Stimulated activated naive CD4-positive, alpha-beta T cell treated with Interleukin-2 at 50 U/mL for 16 hours (primary cell): ENCODE measurements at regions not wholly inside any gene's neighbourhood (a gene's known extent, or its start where the extent isn't known, plus 50 kb on each side); places are given as distances from the start of the nearest gene placed in this dataset.
"Not testable (repeated sequence)": the region's sequence is repeated elsewhere in the genome, so short reads cannot be mapped to it uniquely, and the experiment has no call there.

ENCODE experiments used
- DNase-seq: peaks from one replicate; lab custom pipeline; 2025; lab: John Stamatoyannopoulos, UW

DNA sequence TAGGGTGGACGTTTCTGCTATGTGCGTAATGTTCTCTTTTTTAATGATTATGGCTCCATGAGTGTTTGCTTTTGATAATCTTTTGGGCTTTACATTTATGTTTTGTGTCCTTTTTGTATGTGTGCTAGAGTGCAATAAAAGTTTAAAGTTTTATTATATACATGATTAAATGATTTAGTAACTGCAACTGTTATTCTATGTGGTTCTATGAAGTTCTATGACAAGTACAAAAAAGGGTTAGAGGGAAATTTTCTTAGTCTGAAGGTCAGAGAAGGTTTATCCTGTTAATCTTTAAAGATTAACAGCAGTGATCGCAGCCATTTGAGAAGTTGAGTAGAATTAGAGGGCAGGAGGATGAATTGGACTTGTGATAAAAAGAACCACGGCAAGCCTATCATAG, 386.4 kb upstream of the CHRM3 start:
- no peak for DNase-seq

DNA sequence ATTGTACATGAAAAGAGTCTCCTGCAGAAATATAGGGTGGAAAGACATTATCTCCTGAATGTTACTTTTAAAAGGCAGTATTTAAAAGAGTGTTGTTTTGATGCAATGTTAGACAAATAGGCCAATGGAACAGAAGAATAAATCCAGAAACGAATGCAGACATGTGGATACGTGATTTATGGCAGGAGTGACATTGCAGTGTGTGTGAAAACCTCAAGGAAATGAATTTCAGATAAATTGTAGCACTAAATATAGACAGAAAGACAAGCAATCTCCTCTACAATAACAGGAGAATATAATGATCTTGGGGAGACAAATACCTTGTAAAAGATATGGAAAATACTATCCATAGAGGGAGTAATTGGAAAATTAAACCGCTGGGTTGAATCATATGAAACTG, 387.8 kb upstream of the CHRM3 start:
- no peak for DNase-seq

DNA sequence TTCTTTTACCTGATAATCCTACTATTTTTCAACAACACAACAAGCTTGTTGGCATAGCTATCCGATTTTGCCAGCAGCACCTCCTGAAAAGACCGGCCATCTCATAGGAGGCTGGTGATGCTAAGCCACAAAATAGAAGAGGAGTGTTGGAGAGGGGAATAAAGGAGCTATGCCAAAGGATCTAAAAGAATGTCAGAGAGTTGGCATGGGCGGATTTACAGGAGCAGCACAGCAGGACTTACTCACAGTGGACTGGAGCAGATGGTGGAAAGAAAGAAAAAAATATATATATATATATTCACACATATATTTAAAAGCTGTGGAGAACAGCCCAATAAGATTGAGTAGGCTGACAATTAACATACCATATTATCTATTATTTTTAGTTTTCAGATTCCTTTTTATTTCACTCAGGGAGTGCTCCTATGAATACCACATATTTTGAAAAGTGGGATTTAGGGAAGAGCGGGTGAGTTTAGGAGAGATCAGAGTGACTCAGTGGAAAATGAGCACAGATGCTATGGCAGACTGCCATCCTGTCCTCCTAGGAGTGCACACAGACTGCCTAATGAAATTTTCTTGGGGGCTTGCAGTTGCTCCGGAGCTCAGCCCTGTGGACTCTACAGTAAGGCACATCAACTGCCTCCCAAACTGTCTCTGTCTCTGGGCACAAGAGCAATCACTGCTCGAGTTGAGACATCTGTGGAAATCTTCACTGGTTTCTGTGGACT, 394.4 kb upstream of the CHRM3 start:
- DNase-seq: no peak

DNA sequence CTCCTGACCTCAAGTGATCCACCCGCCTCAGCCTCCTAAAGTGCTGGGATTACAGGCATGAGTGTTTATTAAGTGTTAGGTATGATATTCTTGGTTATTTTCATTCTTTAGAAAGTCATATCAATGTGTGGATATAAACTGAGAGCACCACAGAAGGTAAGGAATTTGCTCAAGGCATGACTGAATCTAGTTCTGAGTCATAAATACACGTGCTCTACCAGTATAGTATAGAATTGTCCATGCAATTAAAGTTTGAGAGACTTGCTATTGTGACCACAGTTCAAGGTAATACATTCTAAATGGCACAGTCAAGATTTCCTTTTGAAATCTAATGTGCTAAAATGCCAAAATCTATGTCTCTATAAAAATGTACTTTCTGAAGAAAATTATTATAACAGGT, 401.1 kb upstream of the CHRM3 start:
- no peak for DNase-seq

DNA sequence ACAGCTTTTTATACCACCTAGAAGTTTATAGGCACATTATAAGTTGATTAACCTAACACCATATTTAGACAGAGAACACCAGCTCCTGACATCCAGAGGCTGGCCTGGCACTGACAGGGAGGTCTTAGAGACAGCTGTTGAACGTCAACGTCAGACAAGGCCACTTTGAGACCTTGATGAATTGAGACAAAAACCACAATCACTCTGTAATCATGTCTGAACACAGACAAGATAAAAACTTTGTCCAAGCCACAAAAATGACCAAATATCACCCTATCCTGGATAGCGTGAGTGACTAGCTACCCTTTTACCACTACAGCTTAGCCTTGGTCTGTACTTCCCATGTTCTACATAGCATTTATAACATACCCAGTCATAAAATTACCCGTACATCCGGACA, 403.6 kb upstream of the CHRM3 start:
- DNase-seq: no peak

DNA sequence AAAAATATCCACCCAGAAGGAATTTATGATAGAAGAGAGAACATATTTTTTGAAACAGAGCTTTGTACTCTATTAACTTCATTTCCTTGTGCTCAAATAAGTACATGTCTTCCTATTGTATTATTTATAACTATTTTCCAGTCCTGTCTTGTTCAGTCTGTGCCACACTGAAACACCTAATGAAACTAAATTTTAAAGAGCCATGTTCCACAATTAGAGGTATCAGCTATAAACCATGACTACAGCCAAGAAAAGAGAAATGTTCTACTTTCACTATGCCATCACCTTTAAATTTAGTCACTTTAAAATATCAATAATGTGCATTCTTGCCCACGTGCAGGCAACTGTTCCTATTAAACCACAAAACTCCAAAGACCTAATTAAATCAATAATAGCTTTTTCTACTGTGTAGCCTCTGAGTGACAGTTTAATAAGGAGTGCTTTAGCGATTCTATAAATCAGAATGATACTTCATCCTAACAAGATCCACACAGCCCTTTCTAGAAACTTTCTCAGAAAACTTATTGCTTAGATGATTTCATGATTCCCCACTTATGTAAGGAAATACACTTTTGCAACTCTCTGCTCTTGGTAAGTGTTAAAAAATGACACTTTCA, 404.9 kb upstream of the CHRM3 start:
- no peak for DNase-seq

DNA sequence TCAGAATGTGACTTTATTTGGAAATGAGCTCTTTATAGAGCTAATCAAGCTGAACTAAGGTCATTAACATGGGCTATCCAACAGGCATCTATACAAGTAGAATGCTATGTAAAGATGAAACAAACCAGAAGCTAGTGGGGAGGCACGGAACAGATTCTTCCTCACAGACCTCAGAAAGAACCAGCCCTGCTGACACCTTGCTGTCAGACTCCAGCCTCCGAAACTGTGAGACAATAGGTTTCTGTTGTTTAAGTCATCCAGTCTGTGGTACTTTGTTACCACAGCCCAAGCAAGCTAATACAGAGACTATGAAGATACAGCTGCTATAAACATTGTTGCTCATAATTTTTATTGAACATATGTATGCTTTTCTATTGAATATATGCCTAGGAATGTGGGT, 406.3 kb upstream of the CHRM3 start:
- DNase-seq: no peak

DNA sequence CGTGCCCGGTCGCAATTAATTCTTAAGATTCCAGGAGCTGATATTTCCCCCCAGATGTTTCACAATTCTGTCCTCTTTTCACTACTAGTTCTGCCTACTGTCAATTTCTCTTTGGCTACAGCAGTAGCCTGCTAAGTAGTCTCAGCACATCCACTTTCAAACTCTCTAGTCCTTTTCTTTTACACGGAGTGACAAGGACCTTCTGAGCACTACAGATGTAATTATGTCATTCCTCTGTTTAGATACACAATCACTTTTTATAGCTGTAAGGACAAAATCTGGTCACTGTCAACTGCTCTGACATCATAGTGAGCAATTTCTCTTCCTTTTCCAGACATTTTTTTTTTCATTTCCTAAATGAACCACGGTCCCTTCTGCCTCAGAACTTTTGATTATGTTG, 421.7 kb upstream of the CHRM3 start:
- no peak for DNase-seq

DNA sequence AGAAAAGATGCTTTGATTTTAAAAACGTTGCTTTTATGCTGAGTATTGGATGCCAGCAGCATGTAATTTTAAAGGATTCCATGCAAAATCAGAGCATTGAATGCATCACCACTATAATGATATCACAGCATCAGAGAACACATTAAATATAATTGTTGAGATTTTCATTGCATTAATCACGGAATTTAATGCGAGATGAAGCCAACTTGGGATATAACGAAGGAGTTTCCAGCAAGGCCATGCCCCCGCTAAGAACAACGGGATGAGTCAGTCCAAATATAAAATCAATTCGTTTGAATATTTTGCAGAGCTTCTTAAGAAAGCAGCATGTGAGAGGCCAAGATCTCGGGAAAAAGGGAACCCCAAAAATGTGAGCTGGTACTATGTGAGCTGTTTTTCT, 423.4 kb upstream of the CHRM3 start:
- no peak for DNase-seq

DNA sequence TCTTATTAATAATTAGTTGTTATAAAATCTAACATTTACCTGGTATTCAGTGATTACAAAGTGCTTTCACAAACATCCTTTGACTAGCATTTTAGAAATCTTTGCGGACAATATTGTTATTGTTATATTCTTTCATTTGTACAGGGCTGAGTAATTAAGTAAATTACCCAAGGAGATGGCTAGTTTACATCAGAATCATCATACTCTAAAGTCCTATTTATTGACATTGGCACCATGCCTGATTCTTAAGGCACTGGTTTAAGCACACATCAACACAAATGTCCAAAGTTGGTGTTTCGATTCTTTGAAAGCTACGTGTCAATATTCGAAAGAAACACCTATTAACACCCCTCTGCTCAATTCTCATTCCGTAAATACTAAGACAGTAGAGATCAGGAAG, 424.6 kb upstream of the CHRM3 start:
- DNase-seq: no peak

DNA sequence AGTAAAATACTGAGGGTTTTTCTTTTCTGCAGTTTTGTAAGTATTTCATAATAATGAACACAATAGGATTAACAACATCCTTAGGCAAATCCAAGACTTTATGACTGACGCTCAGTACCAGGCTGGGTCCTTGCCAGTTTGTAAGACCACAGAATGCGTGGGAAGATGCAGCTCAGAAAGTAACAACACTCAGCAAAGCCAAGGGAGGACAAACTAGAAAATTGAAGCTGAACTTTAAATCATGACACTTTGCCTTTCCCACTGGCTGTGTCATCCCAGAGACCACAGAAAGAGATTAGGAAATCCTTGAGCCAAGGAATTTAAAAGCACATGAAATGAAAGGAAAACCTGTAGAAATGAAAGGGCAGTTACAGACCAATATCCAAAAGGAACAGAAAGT, 426.3 kb upstream of the CHRM3 start:
- no peak for DNase-seq

DNA sequence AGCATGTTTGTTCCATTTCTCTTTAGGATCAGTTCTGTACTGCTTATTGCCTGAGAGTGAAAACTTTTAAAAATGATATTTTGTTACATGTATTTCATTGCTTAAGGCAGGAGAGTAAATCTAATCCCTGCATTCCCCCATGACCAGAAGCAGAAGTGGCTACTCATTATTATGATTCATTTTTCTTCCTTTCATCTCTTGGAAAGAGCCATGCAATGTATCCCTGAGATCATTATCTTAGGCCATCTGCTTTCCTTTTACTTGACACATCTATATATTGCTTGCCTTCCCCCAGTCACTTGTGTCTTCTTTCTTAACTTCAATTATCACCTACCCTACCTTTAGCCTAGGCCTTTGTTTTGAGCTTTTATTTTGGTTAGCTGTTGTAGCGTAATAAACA, 430.4 kb upstream of the CHRM3 start:
- no peak for DNase-seq

DNA sequence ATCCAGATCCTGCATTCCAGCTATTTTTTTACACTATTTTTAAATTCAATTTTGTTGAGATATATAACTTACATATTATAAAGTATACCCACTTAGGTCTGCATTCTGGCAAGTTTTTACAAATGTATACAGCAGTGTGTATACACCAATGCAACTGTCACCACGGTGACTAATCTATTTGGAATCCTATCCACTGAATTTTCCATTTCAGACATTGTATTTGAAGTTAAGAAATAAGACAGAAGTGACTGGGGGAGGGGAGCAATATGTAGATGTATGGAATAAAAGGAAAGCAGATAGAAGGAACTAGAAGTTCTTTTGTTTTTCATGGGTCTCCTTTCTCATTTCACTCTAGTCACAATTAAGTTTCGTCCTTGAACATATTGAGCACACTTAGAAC, 431.5 kb upstream of the CHRM3 start:
- DNase-seq: no peak

DNA sequence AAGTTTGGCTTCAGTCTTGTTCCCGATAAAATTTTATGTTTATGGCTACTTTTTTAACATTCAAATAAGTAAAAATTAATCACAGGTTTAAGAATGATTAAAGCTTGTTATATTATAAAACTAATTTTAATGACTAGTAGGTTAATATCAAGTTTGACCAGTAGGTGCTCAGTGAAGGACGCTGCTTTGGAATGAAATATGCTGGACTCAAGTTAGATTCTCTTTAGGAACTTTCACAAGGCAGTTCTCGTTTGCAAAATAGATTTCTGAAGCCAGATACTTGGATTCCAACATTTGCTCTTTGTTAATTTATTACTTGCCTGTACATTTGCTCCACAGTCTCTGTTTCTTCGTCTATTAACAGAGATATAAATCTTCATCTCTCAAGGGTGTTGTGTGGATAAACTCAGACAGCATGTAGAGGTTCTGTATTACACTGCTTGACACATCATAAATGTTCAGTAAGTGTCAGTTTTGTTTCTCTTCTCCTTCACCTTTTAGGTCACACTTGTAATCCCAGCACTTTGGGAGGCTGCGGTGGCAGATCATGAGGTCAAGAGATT, 432.8 kb upstream of the CHRM3 start:
- no peak for DNase-seq

DNA sequence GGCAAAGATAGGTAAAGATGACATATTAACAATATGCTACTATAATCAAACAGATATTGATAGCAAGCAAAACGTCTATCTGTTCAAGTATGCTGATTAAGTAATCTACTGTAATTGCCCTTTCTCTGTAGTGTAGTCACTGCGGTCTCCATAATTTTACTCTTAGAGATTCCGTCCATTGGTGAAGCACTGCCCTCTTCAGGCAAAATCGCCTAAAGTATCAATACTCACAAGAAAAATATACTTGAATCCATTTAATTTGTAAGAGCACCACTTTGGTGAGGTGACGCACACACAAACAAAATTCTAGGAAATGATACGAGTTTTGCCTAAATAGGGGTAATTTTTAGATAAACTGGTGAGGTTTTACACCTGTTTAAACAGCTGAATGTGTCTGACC, 434.6 kb upstream of the CHRM3 start:
- DNase-seq: no peak

DNA sequence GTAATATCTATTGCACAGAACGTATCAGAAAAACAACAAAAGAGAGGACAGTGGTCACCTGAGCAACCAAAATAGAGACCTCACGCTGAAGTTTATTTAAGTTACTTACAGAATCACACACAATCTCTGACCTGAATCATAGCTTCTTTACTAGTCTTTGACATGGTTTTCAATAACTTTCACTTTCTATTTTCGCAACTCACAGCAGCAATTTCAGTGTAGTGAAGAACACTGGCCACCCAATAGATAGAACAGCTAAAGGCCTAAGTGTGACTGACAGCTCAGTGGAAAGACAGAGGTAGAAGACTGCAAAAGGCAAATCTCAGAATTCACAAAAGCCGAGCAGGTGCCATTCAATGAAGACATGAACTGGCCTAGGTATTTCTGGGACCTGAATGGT, 435.6 kb upstream of the CHRM3 start:
- no peak for DNase-seq

DNA sequence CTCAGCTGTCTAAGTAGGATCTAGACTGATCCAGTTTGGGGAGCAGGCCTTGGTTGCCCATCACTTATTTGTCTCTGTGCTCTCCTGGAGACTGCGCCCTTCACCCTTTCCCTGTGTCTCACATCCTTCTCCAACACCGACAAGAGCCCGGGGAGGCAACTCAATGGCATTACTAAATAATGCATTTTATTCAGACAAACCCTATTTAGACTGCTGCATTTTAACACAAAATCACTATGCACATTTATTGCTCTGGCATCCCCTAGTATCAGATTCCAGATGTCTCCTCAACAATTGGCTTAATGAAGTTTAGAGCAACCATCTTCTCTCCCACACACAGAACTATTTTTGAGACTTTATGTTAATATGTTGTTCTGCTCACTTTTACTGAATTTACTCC, 436.4 kb upstream of the CHRM3 start:
- no peak for DNase-seq

DNA sequence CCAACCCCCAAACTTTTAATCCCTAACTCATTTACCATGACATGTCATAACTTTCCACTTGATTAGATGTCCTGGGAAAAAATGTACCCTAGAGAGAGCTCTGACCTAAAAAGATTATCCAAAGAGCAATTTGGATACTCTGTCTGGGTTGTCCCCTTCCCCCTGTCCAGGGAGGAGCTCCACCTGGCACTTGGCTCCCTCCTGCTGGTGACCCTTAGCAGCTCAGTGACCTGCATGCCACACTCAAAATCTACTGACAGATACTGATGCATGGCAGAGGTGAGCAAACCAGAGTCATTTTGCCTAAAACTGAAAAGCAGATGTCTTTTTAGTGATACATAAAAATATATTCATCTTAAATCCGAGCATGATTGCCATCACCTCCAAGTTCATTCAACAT, 442.3 kb upstream of the CHRM3 start:
- DNase-seq: no peak

DNA sequence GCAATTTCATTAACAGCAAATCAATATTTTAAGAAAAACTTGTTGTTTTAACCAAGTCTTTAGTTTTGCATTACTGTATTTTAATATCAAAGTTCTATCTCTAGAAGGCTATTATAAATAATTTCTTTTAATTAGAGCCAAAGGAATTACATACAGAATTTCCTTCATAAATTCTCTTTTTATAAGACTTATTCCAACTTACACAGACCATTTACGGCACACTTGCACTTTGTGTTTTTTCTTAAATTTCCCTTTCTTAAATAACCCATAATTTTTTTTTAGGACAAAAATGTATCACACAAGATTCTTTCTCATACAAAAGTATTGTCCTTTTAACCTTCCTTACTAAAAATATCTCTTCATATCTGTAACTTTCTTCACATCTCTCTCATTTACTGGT, 458.5 kb upstream of the CHRM3 start:
- DNase-seq: no peak

DNA sequence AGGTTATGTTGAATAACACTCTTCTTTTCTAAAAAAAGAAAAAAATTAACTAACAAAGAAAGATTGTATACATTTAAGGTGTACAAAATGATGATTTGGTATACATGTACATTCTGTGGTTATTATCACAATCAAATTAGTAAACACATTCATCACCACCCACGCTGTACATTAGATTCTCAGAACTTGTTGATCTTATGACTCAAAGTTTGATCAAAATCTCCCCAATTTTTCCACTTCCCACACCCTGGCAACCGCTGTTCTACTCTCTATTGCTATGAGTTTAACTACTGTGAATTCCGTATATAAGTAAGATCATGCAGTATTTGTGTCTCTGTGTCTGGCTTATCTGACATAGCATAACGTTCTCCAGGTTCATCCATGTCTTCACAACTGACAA, 469.5 kb upstream of the CHRM3 start:
- DNase-seq: no peak

DNA sequence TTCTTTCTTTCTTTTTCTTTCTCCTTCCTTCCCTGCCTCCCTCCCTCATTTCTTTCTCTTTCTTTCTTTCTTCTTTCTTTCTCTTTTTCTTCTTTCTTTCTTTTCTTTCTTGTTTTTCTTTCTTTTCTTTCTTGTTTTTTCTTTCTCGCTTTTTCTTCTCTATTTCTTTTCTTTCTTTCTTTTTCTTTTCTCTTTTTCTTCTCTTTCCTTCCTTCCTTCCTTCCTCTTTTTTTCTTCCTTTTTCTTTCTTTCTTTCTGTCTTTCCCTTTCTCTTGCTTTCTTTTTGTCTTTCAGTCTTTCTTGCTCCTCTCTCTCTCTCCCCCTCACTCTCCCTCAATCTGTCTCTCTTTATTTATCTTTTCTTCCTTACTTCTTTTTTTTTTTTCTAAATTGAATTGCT, 472.0 kb upstream of the CHRM3 start:
- no peak for DNase-seq

DNA sequence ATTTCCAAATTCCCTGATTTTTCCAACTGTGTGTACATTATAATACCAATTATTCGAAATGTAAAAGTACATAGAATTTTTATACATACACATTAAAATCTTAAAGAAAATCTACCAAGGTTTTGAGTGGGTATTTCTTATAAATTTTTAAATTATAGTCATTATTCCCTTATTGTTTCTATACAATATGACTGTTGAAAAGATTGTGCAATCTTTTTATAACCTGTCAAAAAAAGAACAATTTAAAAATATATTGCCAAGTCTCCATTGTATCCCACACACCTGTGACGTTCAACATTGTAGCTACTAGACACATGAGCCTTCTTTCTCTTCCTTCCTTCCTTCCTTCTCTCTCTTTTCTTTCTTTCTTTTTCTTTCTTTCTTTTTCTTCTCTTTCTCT, 473.2 kb upstream of the CHRM3 start:
- DNase-seq: no peak

DNA sequence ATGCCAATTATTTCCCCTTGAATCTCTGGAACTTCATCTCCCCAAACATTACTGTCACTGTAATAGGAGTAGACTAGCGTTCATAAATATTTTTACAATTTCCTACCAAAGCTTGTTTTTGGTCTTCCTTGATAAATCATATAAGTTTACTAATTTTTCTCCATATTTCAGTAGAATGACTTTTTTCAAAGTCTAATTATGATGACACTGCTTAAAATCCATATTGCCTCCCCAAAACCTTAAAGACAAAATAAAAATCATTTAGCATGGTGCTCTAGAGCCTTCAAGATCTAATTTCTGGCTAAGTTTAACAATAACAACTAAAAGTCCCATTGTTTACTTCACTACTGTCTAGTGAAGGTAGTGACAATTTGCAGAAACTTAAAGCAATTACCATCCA, 474.2 kb upstream of the CHRM3 start:
- no peak for DNase-seq

DNA sequence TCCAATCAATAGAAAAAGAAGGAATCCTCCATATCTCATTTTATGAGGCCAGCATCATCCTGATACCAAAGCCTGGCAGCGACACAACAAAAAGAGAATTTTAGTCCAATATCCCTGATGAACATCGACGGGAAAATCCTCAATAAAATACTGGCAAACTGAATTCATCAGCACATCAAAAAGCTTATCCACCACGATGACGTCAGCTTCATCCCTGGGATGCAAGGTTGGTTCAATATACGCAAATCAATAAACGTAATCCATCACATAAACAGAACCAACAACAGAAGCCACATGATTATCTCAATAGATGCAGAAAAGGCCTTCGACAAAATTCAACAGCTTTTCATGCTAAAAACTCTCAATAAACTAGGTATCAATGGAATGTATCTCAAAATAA, 483.6 kb upstream of the CHRM3 start:
- not testable (repeated sequence) for DNase-seq
